Stimulated activated naive CD8-positive, alpha-beta T cell treated with anti-CD3 and anti-CD28 coated beads, Interleukin-15, Interleukin-2, amounts not matched to agents 100 U/mL and 50 U/mL, for 24 hours (primary cell): ENCODE measurements at regions not wholly inside any gene's neighbourhood (a gene's known extent, or its start where the extent isn't known, plus 50 kb on each side); places are given as distances from the start of the nearest gene placed in this dataset.

ENCODE experiments used
- ATAC-seq: fragments of 150-1000 bp; cut with Tn5 transposase; one replicate; pipeline ENCODE4 v1.10.0; 2021
- DNase-seq: peaks from one replicate; pipeline ENCODE4 v3.0.0; 2021

DNA sequence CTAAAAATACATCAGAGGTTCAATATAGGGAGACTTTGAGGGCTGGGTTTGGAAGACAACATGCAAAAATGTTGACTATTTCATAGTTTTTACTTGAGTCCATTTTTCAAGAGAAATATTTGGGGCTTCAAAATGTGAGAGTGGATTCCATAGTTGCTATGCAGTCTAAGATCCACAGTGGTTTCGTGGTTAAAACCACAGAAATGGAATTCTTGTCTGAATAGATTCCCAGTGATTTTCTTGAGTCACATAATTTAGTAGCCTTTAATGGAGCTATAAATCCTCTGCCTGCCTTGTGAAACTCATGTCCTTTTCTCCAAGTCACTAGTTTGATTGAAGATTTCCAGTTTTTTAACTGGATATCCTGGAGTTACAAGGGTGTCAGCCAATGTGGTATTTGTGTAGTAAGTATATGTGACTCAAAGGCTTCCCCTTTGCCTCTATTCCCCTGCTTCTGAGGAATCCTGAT is 94.7 kb upstream of the RBMS3 start:
- ATAC-seq (no peak), DNase-seq (no peak)

DNA sequence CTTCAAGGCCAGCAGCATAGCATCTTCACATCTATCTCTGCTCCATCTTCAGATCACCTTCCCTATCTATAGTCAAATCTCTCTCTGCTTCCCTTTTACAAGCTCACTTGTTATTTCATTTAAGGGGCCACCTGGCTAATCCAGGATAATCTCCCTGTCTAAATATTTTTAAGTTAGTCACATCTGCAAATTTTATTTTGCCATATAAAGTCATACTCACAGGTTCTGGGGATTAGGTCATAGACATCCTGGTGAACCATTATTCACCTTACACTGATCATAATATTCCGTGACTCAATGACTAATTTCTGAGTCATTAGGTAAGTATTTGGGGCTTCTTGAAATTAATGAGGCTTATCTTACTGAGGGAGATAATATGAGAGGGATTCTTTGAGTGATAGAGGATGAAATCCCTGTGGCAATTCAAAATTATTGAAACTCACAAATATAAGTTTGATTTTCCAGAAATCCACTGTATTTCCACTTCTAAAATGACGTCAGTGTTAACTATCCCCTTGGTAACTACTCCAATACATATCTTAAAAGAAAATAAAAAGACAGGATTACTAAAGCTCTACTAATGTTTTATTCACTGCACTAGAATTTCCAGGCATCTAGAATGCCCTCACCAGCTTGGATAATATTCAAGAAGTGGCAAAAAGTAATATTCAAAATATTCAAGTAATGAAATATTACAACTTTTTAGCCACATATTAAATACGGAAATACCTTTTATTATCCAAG is 93.7 kb upstream of the RBMS3 start:
- DNase-seq (no peak), ATAC-seq (peak; percentile 42)

DNA sequence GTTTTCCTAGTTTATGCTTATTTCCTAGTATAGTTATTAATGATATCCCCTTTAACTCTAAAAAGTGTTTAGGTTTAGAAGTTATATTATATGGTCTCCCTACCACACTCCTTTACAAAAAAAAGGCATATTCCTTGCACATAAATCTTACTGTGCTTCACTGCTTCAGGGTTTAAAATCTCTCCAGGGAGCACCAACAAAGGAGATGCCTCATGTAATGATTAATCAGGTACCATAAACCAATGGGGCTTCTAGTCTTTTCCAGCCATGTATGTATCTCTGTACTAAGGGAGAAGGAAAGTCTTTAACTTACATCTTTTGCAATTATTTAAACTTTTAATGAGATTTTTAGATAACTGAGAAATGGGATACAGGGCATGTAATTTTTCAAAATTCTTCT is 91.5 kb upstream of the RBMS3 start:
- no peak for ATAC-seq
- DNase-seq: no peak

DNA sequence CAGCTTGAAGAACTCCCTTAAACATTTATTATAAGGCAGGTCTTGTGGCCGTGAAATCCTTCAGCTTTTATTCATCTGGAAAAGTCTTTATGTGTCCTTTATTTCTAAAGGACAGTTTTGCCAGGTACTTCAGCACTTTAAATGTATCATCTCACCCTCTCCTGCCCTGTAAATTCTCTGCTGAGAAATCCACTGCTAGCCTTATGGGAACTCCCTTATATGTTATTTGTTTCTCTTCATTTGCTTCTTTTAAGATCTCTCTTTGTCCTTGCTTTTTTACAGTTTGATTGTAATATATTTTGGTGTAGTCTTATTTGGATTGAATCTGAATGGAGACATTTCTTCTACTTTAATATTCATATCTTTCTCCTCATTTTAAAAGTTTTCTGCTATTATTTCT is 86.7 kb upstream of the RBMS3 start:
- DNase-seq (no peak), ATAC-seq (no peak)

DNA sequence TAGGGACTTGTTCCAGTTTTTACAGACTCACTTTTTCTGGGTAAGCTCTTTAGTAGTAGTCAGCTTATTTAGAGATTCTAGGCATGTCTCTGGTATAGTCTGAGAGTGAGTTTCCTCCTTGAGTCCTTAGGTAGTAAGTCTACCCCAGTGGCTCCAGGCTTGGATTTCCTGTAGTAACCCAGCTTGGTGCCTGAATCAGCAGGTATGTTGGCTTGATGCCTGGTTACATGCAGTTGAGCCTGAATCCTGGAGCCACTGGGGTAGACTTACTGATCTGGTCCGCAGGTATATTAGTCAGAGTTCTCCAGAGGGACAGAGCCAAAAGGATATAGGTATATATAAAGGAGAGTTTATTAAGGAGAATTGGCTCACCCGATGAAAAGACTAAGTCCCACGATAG is 85.8 kb upstream of the RBMS3 start:
- DNase-seq (no peak), ATAC-seq (no peak)

DNA sequence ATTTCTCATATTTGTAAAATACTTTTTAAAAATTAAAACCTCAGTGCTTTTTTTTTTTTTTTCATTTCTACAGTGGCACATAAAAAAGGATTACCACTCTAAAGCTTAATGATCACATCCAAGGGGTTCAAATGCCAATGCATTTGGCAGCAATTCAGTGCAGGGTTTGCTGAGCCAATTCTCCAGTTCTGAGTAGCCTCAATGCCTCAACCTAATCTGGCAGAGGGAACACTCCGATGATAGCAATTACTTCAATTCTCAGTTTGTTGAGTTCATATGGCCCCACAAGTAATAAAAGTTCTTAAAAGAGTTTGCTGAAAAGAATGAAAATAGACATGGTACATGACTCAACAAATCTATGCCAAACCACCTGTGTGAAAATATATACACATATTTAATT is 79.3 kb upstream of the RBMS3 start:
- DNase-seq (no peak), ATAC-seq (no peak)

DNA sequence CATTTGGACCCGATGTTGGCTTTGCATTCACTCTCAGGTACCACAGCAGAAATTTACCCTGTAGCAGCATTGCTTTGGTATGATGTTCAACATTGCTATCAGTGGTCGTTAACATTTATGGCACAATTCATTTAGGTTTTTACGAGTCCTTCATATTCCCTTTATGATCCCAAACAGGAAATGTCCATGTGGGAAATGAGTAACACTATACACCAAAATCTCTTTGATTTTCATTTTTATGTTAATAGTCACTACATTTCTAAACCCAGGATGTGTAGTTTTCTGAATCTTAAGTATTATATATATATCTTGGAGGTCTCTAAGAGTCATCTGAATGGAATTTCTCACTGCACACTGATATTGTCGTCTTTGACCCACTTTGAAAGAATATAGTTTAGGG is 78.5 kb upstream of the RBMS3 start:
- DNase-seq (no peak), ATAC-seq (no peak)

DNA sequence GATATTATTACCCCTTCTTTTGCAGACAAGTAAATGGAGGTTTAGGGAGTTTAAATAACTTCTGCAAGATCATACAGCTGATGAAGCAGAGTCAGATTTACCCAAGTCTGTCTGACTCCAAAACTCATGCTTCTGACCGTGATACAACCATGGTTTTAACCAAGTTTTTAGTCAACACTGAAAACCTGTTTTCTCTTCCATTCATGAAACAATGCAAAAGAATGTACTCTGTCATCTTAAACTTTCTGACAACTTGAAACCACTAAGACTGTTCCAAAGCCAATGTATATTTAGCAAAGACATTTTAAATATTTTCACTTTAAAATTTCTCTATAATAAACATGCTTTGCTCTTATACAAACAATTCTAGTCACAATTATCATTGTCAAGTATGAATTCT is 77.0 kb upstream of the RBMS3 start:
- DNase-seq: no peak
- no peak for ATAC-seq

DNA sequence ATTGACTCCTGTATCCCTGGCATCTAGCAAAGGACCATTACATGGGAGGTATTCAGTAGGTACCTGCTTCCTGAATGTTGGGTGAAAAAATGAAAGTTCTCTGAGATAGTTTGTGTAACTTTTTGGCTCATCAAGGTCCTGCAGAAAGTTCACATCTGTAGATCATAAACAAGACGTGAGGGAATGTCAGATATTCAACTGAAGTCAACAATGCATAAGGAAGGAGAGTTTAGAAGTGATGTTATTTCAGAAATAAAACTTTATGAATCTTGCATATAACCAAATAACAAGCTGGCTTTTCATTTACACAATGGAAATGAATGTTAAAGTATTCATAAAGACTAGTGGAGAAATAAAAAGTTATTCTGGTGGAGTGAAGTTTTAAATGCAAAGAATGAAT is 73.4 kb upstream of the RBMS3 start:
- no peak for ATAC-seq
- no peak for DNase-seq

DNA sequence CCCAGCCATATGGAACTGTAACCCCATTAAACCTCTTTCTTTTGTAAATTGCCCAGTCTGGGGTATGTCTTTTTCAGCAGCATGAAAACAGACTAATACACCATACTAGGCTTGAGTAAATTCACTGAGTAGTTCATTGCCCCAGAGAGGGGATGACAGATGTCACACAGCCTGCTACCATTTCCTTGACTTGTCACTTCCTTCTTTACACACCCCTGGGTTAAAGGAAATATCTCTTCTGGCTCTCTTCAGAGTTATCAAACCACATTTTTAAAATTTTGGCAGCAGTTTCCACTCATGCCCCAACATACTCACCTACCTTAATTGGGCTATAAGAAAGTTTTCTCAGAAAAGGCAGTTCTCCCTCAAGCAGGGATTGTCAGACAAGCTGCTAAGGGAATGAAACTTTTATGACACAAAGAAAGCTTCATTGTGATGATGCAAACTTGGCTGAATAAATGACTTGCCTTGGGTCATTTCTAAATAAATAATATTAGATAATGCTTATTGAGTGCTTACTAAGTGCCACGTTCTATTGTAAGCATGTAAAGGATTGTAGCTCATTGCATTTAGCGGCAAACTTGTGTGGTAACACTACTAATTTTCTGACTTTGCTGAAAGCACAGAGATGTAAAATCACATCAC is 68.0 kb upstream of the RBMS3 start:
- ATAC-seq: no peak

DNA sequence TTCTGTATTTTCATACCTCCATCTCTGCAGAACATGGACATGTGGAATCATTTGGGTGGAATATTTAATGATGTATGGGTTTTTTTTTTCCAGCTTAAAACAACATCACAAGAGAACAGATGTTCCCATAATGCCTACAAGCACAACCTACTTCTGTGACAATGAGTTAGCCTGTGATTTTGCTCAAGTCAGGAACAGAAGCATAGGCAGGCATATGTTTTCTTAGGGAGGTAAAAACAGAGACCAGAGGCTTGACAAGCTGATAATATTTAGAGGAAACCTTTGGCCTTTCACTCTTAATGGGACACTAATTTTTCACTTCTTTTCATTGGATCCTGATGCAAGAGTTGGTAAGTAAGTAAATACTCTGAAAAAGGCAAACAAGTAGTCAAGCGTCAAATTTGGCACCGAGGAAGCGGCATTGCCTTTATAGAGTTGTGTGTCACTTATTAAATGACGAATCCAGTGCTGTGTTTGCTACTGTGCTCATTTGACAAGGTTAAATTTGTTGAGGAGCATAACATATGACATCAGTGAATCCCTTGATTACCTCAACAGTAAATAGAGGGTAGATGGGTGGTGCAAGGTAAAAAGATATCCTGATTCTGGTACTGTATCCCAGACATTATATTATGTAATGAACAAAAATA is 66.7 kb upstream of the RBMS3 start:
- ATAC-seq: no peak
- DNase-seq: no peak

More for the DNA sequence above, 68.0 kb upstream of the RBMS3 start:
- no peak for DNase-seq

DNA sequence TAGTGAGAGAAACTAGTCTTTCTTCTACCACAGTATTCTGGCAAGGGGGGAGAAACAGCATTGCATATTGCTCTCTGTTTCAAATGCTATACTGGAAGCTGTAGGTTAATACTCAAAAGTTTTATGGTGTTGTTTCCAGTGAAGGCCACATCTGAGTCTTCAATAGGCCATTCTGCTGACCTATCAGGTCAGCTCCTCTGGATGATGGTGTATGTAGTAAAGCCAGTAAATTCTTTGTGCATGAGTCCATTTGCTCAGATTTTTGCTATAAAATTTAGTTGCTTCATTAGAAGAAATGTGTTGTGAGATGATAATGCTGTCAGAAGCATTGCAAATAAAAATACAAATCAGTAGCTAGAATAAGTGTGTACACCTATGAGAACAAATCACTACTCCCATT is 64.9 kb upstream of the RBMS3 start:
- ATAC-seq (no peak), DNase-seq (no peak)

DNA sequence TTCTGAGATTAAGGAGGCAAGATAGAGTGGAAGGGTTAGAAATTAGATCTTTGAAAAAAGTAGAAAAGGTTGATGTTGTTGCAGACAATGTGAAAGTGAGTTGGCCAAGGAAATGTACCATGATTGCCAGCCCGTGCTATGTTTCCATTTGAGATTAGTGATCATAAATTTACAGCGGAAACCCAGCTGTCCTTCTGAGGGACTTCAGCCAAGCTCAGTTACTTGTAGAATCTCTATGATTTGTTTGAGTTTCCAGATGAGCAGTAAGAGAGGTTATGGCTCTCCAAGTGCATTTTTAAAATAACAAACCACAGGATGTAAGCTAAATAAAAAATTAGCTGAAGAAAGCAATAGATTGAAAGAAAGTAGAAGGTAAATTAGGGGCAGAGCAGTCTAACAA is 54.2 kb upstream of the RBMS3 start:
- ATAC-seq (no peak), DNase-seq (no peak)

DNA sequence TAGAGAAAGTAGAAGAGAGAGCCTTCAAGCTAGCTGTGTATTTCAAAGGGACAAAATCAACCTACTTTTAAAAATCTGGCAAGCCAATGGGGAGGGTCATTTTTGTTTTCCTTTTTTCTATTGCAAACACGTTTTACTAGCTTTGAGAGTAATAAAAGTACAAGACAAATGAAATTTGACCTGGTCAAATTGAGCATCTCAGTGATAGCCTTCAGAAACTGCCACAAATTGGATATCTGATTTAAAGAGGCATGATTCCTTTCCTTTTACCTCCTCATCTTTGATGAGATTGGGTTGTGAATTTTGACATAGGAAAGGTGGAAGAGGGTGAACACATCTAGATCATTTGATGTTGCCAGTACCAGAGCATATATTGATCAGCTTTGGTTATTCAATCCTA is 53.6 kb upstream of the RBMS3 start:
- DNase-seq (no peak), ATAC-seq (no peak)
